H9 (cell line): ENCODE measurements at regions not wholly inside any gene's neighbourhood (a gene's known extent, or its start where the extent isn't known, plus 50 kb on each side); places are given as distances from the start of the nearest gene placed in this dataset.

ENCODE experiments used
- DNase-seq: peaks from one replicate; pipeline ENCODE4 v3.0.0-alpha.2; 2017
- H2AFZ ChIP-seq: one replicate; pipeline ENCODE4 v1.6.1; 2013; ENCODE audit warnings: mild to moderate bottlenecking, low read length, control low read depth, moderate library complexity
- H2AK5ac ChIP-seq: 2 replicates; pipeline ENCODE4 v1.6.1; 2013; ENCODE audit warnings: low read length, control low read depth, mixed read lengths; ENCODE audit not compliant: insufficient read length
- H2BK120ac ChIP-seq: one replicate; pipeline ENCODE4 v1.6.1; 2013; ENCODE audit warnings: low read depth, mild to moderate bottlenecking, low read length, control low read depth, inconsistent platforms; ENCODE audit not compliant: poor library complexity, severe bottlenecking
- H2BK12ac ChIP-seq: 2 replicates; pipeline ENCODE4 v1.6.1; 2013; ENCODE audit warnings: low read length, control low read depth, mixed read lengths, low read depth; ENCODE audit not compliant: insufficient read length
- H2BK15ac ChIP-seq: 2 replicates; pipeline ENCODE4 v1.6.1; 2013; ENCODE audit warnings: low read depth, low read length, control low read depth
- H2BK20ac ChIP-seq: one replicate; pipeline ENCODE4 v1.6.1; 2013; ENCODE audit warnings: low read depth, mild to moderate bottlenecking, low read length, control low read depth, inconsistent platforms; ENCODE audit not compliant: poor library complexity, severe bottlenecking
- H2BK5ac ChIP-seq: 2 replicates; pipeline ENCODE4 v1.6.1; 2013; ENCODE audit warnings: low read length, control low read depth, mixed read lengths; ENCODE audit not compliant: insufficient read length
- H3K14ac ChIP-seq: 2 replicates; pipeline ENCODE4 v1.6.1; 2013; ENCODE audit warnings: low read length, control low read depth; ENCODE audit not compliant: insufficient read depth
- H3K18ac ChIP-seq: 2 replicates; pipeline ENCODE4 v1.6.1; 2013; ENCODE audit warnings: low read depth, mild to moderate bottlenecking, mixed read lengths, low read length, control low read depth; ENCODE audit not compliant: insufficient read length
- H3K23ac ChIP-seq: 2 replicates; pipeline ENCODE4 v1.6.1; 2013; ENCODE audit warnings: low read length, control low read depth, mixed read lengths, low read depth; ENCODE audit not compliant: insufficient read length
- H3K23me2 ChIP-seq: 2 replicates; pipeline ENCODE4 v1.6.1; 2013; ENCODE audit warnings: low read depth, mild to moderate bottlenecking, mixed read lengths, low read length, control low read depth; ENCODE audit not compliant: insufficient read length, poor library complexity, severe bottlenecking
- H3K27ac ChIP-seq: 2 replicates; pipeline ENCODE4 v1.5.1; 2013; ENCODE audit warnings: low read length, control low read depth, mixed read lengths, low read depth; ENCODE audit not compliant: insufficient read length
- H3K27me3 ChIP-seq: 2 replicates; pipeline ENCODE4 v1.6.1; 2013; ENCODE audit warnings: low read length, control low read depth, inconsistent platforms; ENCODE audit not compliant: insufficient read depth
- H3K4ac ChIP-seq: 2 replicates; pipeline ENCODE4 v1.6.1; 2013; ENCODE audit warnings: low read depth, mild to moderate bottlenecking, control low read depth, inconsistent platforms, low read length, moderate library complexity
- H3K4me1 ChIP-seq: 2 replicates; pipeline ENCODE4 v1.6.1; 2013; ENCODE audit warnings: low read length, control low read depth, inconsistent platforms; ENCODE audit not compliant: insufficient read depth
- H3K4me2 ChIP-seq: 2 replicates; pipeline ENCODE4 v1.6.1; 2013; ENCODE audit warnings: low read length, control low read depth, mixed read lengths; ENCODE audit not compliant: insufficient read length, insufficient read depth
- H3K56ac ChIP-seq: 2 replicates; pipeline ENCODE4 v1.6.1; 2013; ENCODE audit warnings: low read depth, mild to moderate bottlenecking, mixed read lengths, low read length, control low read depth; ENCODE audit not compliant: insufficient read length
- H3K79me1 ChIP-seq: 2 replicates; pipeline ENCODE4 v1.6.1; 2013; ENCODE audit warnings: low read depth, mild to moderate bottlenecking, moderate library complexity, low read length, control low read depth, inconsistent platforms; ENCODE audit not compliant: insufficient read depth, poor library complexity, severe bottlenecking
- H3K79me2 ChIP-seq: 2 replicates; pipeline ENCODE4 v1.6.1; 2013; ENCODE audit warnings: low read length, control low read depth, inconsistent platforms; ENCODE audit not compliant: insufficient read depth
- H3K9ac ChIP-seq: 2 replicates; pipeline ENCODE4 v1.6.1; 2013; ENCODE audit warnings: low read length, control low read depth, mixed read lengths; ENCODE audit not compliant: insufficient read length; ENCODE audit errors: extremely low read depth
- H3K9me3 ChIP-seq: one replicate; pipeline ENCODE4 v1.6.1; 2013; ENCODE audit warnings: low read depth, low read length, inconsistent platforms; ENCODE audit not compliant: control insufficient read depth
- H3T11ph ChIP-seq: one replicate; pipeline ENCODE4 v1.6.1; 2013; ENCODE audit warnings: mild to moderate bottlenecking, low read length, control low read depth, inconsistent platforms
- H4K20me1 ChIP-seq: one replicate; pipeline ENCODE4 v1.6.1; 2013; ENCODE audit not compliant: control insufficient read depth, insufficient read length, insufficient read depth
- H4K5ac ChIP-seq: 2 replicates; pipeline ENCODE4 v1.6.1; 2013; ENCODE audit warnings: low read depth, mild to moderate bottlenecking, mixed read lengths, low read length, control low read depth; ENCODE audit not compliant: insufficient read length
- H4K8ac ChIP-seq: replicated peaks from 2 replicates; pipeline ENCODE4 v1.6.1; 2013; ENCODE audit warnings: low read length, control low read depth, mixed read lengths, low read depth; ENCODE audit not compliant: insufficient read length
- H4K91ac ChIP-seq: 2 replicates; pipeline ENCODE4 v1.6.1; 2013; ENCODE audit warnings: low read depth, mild to moderate bottlenecking, moderate library complexity, mixed read lengths, low read length, control low read depth; ENCODE audit not compliant: insufficient read length
- H3K27ac Mint-ChIP-seq, 3 experiments: 2 replicates in 2 of 3; 3 replicates in 1 of 3; pipeline ENCODE4 v1.8.0; 2020 to 2021; ENCODE audit warnings: mixed read lengths in 3 of 3, mild to moderate bottlenecking in 1 of 3, moderate library complexity in 1 of 3
- H3K27me3 Mint-ChIP-seq: 2 replicates; pipeline ENCODE4 v1.8.0; 2021; ENCODE audit warnings: low read depth, mild to moderate bottlenecking, moderate library complexity, mixed read lengths
- H3K36me3 Mint-ChIP-seq, 3 experiments: 2 replicates in 2 of 3; 3 replicates in 1 of 3; pipeline ENCODE4 v1.8.0; 2020 to 2021; ENCODE audit warnings: low read depth in 3 of 3, mixed read lengths in 3 of 3; ENCODE audit not compliant: insufficient read depth in 1 of 3
- H3K4me1 Mint-ChIP-seq, 2 experiments: 2 replicates each; pipeline ENCODE4 v1.8.0; 2020; ENCODE audit warnings: mixed read lengths in 2 of 2
- H3K4me3 Mint-ChIP-seq, 2 experiments: 2 replicates in 1 of 2; 3 replicates in 1 of 2; pipeline ENCODE4 v1.8.0; 2020 to 2021; ENCODE audit warnings: mild to moderate bottlenecking in 2 of 2, mixed read lengths in 2 of 2, moderate library complexity in 1 of 2
- H3K9me3 Mint-ChIP-seq, 2 experiments: 2 replicates in 1 of 2; 3 replicates in 1 of 2; pipeline ENCODE4 v1.8.0; 2020; ENCODE audit warnings: mild to moderate bottlenecking in 2 of 2, mixed read lengths in 2 of 2, moderate library complexity in 1 of 2
- WGBS: extraction: QIAGEN DNeasy Blood & Tissue Kit; methylation state at CpG from one replicate; pipeline ENCODE4 v1.1.7; 2013; ENCODE audit warnings: missing lambda C conversion rate, low lambda C conversion rate, mixed read lengths; ENCODE audit not compliant: insufficient read length; ENCODE audit errors: extremely low coverage; 5-methylcytosine and 5-hydroxymethylcytosine counted together
- TF ChIP-seq, protein P1 (sequence below): fragments of 200-600 bp; sonication (generic); conservative IDR thresholded peaks from 3 replicates; pipeline ENCODE4 v1.8.0; 2021; ENCODE audit warnings: antibody characterized with exemption, mild to moderate bottlenecking

- no peaks in the 10 kb centered on the region; the same call in 1 of the 2 replicates for H3K79me2 ChIP-seq
- no peaks in the 10 kb centered on the region for H3K27me3 ChIP-seq
- H4K20me1 ChIP-seq = no peaks in the 10 kb centered on the region
- DNase-seq = no peak
- H4K8ac ChIP-seq = no peak overlapping the region
- H2BK120ac ChIP-seq = no peak overlapping the region
- no peak overlapping the region for H2AK5ac ChIP-seq
- no peak overlapping the region for H3K4ac ChIP-seq
- no peak overlapping the region for H4K91ac ChIP-seq
- Mint-ChIP-seq H3K9me3 (no peaks in the 10 kb centered on the region), H3K4me1 (peaks cover 4% of the 10 kb centered on the region in 2 experiments; a peak in 2 of 4 replicates), H3K4me3 (no peak overlapping the region), H3K27ac (no peak overlapping the region), H3K27me3 (no peaks in the 10 kb centered on the region), H3K36me3 (no peaks in the 10 kb centered on the region; a peak in 1 of 7 replicates)
- H3K23me2 ChIP-seq = no peaks in the 10 kb centered on the region
- no peak overlapping the region for H2AFZ ChIP-seq
- WGBS = no CpG with 5 or more reads among the region's 2 CpGs
- H2BK12ac ChIP-seq = no peak overlapping the region
- no peak overlapping the region for H2BK5ac ChIP-seq
- no peak overlapping the region for H3K4me2 ChIP-seq
- H3K4me1 ChIP-seq = no peaks in the 10 kb centered on the region
- TF ChIP-seq, protein P1, sequence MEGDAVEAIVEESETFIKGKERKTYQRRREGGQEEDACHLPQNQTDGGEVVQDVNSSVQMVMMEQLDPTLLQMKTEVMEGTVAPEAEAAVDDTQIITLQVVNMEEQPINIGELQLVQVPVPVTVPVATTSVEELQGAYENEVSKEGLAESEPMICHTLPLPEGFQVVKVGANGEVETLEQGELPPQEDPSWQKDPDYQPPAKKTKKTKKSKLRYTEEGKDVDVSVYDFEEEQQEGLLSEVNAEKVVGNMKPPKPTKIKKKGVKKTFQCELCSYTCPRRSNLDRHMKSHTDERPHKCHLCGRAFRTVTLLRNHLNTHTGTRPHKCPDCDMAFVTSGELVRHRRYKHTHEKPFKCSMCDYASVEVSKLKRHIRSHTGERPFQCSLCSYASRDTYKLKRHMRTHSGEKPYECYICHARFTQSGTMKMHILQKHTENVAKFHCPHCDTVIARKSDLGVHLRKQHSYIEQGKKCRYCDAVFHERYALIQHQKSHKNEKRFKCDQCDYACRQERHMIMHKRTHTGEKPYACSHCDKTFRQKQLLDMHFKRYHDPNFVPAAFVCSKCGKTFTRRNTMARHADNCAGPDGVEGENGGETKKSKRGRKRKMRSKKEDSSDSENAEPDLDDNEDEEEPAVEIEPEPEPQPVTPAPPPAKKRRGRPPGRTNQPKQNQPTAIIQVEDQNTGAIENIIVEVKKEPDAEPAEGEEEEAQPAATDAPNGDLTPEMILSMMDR = no peak
- no peak overlapping the region for H2BK20ac ChIP-seq
- no peak overlapping the region for H3K18ac ChIP-seq
- H4K5ac ChIP-seq = no peak overlapping the region
- H3K14ac ChIP-seq = no peak overlapping the region
- no peak overlapping the region for H3K27ac ChIP-seq
- H3T11ph ChIP-seq = no peak overlapping the region
- no peaks in the 10 kb centered on the region for H3K9me3 ChIP-seq
- no peak overlapping the region for H2BK15ac ChIP-seq
- no peaks in the 10 kb centered on the region for H3K79me1 ChIP-seq
- no peak overlapping the region for H3K9ac ChIP-seq
- H3K56ac ChIP-seq = no peak overlapping the region
- no peak overlapping the region for H3K23ac ChIP-seq
These were observed 182.1 kb downstream of the POSTN start for GRCh38 chr13:37416291-37417059.
